ENCODE measurements at regions not wholly inside any gene's neighbourhood (a gene's known extent, or its start where the extent isn't known, plus 50 kb on each side); places are given as distances from the start of the nearest gene placed in this dataset.

DNA sequence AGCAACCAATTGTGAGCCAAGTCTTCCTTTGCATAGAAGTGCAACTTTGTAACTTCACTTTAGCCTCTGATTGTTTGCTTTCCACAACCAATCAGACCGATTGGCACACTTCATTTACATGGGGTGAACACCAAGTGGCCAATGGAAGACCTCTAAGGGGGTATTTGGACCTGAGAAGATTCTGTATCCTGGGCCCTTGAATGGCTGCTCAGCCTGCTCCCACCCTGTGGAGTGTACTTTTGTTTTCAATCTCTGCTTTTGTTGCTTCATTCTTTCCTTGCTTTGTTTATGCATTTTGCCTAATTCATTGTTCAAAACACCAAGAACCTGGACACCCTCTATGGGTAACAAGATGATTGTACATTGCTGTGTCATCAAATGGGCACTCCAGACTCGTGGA is 385.7 kb upstream of the NRP1 start:
- dilution Hi-C loops (cut with MboI; ENCODE audit: extremely low pct_ligation_motif_present, low sequenced_read_pairs): no loop called here
- H3K9ac ChIP-seq (ENCODE audit: control insufficient read depth, extremely low read depth, insufficient read depth, low read length): no peak overlapping the region
- H2AFZ ChIP-seq (ENCODE audit: control insufficient read depth, low read length): no peak overlapping the region
- no peak for FAIRE-seq
- H3K27ac ChIP-seq (ENCODE audit: control insufficient read depth, insufficient read depth, low read length): no peak overlapping the region
- no peaks in the 10 kb centered on the region for H4K20me1 ChIP-seq (ENCODE audit: control insufficient read depth, extremely low read depth, insufficient read depth, low read length)
- H3K79me2 ChIP-seq (ENCODE audit: control insufficient read depth, insufficient read depth, low read length): no peaks in the 10 kb centered on the region
- H3K4me3 ChIP-seq (ENCODE audit: control insufficient read depth in 2 of 3, extremely low read depth in 1 of 3, insufficient read depth in 2 of 3, low read depth in 1 of 3, low read length in 3 of 3): no peak overlapping the region
- H3K36me3 ChIP-seq (ENCODE audit: control insufficient read depth in 2 of 2, extremely low read depth in 1 of 2, insufficient read depth in 2 of 2, low read length in 2 of 2): no peaks in the 10 kb centered on the region
- H3K27me3 ChIP-seq (ENCODE audit: control insufficient read depth, extremely low read depth, insufficient read depth, low read length): no peaks in the 10 kb centered on the region
- H3K9me3 ChIP-seq (ENCODE audit: control insufficient read depth, low read depth, low read length): no peaks in the 10 kb centered on the region
- no peak overlapping the region for H3K4me2 ChIP-seq (ENCODE audit: control insufficient read depth, extremely low read depth, insufficient read depth, low read depth, low read length)
- H3K9me1 ChIP-seq (ENCODE audit: control insufficient read depth, extremely low read depth, insufficient read depth, low read length): no peaks in the 10 kb centered on the region
- TF ChIP-seq, protein P1, sequence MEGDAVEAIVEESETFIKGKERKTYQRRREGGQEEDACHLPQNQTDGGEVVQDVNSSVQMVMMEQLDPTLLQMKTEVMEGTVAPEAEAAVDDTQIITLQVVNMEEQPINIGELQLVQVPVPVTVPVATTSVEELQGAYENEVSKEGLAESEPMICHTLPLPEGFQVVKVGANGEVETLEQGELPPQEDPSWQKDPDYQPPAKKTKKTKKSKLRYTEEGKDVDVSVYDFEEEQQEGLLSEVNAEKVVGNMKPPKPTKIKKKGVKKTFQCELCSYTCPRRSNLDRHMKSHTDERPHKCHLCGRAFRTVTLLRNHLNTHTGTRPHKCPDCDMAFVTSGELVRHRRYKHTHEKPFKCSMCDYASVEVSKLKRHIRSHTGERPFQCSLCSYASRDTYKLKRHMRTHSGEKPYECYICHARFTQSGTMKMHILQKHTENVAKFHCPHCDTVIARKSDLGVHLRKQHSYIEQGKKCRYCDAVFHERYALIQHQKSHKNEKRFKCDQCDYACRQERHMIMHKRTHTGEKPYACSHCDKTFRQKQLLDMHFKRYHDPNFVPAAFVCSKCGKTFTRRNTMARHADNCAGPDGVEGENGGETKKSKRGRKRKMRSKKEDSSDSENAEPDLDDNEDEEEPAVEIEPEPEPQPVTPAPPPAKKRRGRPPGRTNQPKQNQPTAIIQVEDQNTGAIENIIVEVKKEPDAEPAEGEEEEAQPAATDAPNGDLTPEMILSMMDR (optimal IDR thresholded peaks at IDR 0.05 in 1 of 3, IDR thresholded peaks at IDR 0.05 in 1 of 3, conservative IDR thresholded peaks at IDR 0.05 in 1 of 3; ENCODE audit: extremely low read depth in 1 of 3, insufficient read depth in 2 of 3, low read length in 3 of 3): no peak
- no peak for TF ChIP-seq EZH2 (IDR thresholded peaks at IDR 0.05; ENCODE audit: low read length)
- H3K4me1 ChIP-seq (ENCODE audit: control insufficient read depth, extremely low read depth, insufficient read depth, low read length): no peaks in the 10 kb centered on the region
- no peak for DNase-seq (ENCODE audit: low read depth, low spot score)

DNA sequence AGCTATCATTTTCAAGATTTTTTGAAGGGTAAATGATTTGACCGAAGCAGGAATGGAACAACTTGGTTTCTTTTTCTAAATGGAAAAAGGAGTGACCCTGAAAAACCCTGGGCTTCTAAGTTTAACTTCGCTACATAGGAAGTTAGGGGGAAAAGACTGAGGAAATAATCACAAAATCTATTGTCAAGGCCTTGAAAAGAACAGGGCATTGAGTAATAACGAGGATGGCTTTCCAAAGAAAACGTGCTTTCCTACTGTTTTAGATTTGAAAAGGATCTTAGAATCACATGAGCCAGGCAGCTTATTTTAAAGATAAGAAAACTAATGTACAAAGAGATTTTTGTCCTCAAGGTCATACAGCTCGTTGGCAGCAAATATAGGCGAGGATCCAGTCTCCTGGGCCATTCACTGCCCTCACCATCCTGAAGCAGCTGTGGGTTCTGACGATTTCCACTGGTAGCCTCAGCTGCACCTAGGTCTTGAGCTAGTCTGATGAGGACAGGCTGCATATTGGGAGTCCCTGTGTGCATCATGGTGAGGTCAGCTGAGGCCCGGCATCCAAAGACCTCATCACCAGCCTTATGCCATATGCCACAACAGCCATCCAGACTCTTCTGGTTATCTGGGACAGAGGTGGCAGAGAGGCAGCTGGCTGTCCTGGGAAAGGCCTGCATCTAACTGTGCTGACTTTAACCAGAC is 384.7 kb upstream of the NRP1 start:
- Histone ChIP-seq H3K27me3 (ENCODE audit: control insufficient read depth, extremely low read depth, insufficient read depth, low read length) (no peaks in the 10 kb centered on the region), H3K27ac (ENCODE audit: control insufficient read depth, insufficient read depth, low read length) (no peak overlapping the region), H3K4me3 (ENCODE audit: control insufficient read depth in 2 of 3, extremely low read depth in 1 of 3, insufficient read depth in 2 of 3, low read depth in 1 of 3, low read length in 3 of 3) (no peak overlapping the region), H3K4me2 (ENCODE audit: control insufficient read depth, extremely low read depth, insufficient read depth, low read depth, low read length) (no peak overlapping the region), H3K4me1 (ENCODE audit: control insufficient read depth, extremely low read depth, insufficient read depth, low read length) (no peaks in the 10 kb centered on the region), H3K79me2 (ENCODE audit: control insufficient read depth, insufficient read depth, low read length) (no peaks in the 10 kb centered on the region), H2AFZ (ENCODE audit: control insufficient read depth, low read length) (no peak overlapping the region), H3K9me1 (ENCODE audit: control insufficient read depth, extremely low read depth, insufficient read depth, low read length) (no peaks in the 10 kb centered on the region), H3K9ac (ENCODE audit: control insufficient read depth, extremely low read depth, insufficient read depth, low read length) (no peak overlapping the region), H3K9me3 (ENCODE audit: control insufficient read depth, low read depth, low read length) (no peaks in the 10 kb centered on the region), H4K20me1 (ENCODE audit: control insufficient read depth, extremely low read depth, insufficient read depth, low read length) (no peaks in the 10 kb centered on the region), H3K36me3 (ENCODE audit: control insufficient read depth in 2 of 2, extremely low read depth in 1 of 2, insufficient read depth in 2 of 2, low read length in 2 of 2) (no peaks in the 10 kb centered on the region)
- TF ChIP-seq, protein P1 (optimal IDR thresholded peaks at IDR 0.05 in 1 of 3, IDR thresholded peaks at IDR 0.05 in 1 of 3, conservative IDR thresholded peaks at IDR 0.05 in 1 of 3; ENCODE audit: extremely low read depth in 1 of 3, insufficient read depth in 2 of 3, low read length in 3 of 3): no peak
- TF ChIP-seq EZH2 (IDR thresholded peaks at IDR 0.05; ENCODE audit: low read length): no peak
- dilution Hi-C loops (cut with MboI; ENCODE audit: extremely low pct_ligation_motif_present, low sequenced_read_pairs): no loop called here
- DNase-seq (ENCODE audit: low read depth, low spot score): no peak
- no peak for FAIRE-seq

Measured in keratinocyte (primary cell).